Activated CD8-positive, alpha-beta memory T cell treated with anti-CD3 and anti-CD28 coated beads for 24 hours (primary cell): ENCODE measurements at regions not wholly inside any gene's neighbourhood (a gene's known extent, or its start where the extent isn't known, plus 50 kb on each side); places are given as distances from the start of the nearest gene placed in this dataset.
"Not testable (repeated sequence)": the region's sequence is repeated elsewhere in the genome, so short reads cannot be mapped to it uniquely, and the experiment has no call there.

Experiments used
- DNase-seq: peaks from one replicate; pipeline ENCODE4 v3.0.0-alpha.2; 2020

GRCh38 chr1:88457197-88457596 lies 226.9 kb upstream of the PKN2 start:
- no peak for DNase-seq

GRCh38 chr1:88461007-88461406 lies 223.1 kb upstream of the PKN2 start:
- no peak for DNase-seq

- DNase-seq = no peak
Observed at GRCh38 chr1:88462096-88462487, 222.0 kb upstream of the PKN2 start.

DNA sequence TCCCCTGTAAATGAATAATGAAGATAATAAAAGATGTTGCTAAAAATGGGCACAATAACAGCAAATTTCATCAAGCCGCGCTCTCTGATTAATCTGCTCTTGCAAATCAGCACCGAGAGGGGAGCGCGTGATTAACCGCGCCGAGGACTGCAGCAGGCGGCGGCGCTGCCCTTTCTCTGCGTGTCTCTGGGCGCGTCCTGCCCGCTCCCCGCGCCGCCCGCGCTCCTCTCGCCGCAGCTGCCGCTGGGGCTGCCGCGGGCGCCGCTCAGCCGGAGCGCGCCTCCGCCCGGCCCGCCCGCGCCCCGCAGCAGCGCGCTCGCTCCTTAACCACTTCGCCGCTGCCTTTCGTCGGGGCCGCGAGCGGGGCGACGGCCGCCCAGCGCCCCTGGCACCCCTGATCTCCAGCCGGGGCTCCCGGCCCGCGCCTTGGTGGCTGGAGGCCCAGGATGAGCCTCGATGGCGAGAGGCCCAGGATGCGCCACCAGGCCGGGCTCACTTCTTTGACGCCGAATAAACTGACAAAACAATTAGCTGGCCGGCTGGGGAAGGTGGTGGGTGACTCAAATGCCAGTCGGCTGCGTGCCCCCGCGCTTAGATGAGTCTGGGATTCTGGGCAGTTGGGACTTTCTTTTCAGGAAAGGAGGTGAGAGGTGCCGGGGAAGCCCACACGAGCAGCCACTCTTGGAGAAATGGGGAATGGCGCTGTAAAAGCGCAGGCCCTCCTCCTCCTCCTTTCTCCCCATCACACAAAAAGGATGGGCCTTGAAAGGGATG lies 221.4 kb upstream of the PKN2 start:
- no peak for DNase-seq

- no peak for DNase-seq
Observed at GRCh38 chr1:88463401-88463985, 220.6 kb upstream of the PKN2 start.

GRCh38 chr1:88466011-88466410 lies 218.1 kb upstream of the PKN2 start:
- DNase-seq = no peak

DNA sequence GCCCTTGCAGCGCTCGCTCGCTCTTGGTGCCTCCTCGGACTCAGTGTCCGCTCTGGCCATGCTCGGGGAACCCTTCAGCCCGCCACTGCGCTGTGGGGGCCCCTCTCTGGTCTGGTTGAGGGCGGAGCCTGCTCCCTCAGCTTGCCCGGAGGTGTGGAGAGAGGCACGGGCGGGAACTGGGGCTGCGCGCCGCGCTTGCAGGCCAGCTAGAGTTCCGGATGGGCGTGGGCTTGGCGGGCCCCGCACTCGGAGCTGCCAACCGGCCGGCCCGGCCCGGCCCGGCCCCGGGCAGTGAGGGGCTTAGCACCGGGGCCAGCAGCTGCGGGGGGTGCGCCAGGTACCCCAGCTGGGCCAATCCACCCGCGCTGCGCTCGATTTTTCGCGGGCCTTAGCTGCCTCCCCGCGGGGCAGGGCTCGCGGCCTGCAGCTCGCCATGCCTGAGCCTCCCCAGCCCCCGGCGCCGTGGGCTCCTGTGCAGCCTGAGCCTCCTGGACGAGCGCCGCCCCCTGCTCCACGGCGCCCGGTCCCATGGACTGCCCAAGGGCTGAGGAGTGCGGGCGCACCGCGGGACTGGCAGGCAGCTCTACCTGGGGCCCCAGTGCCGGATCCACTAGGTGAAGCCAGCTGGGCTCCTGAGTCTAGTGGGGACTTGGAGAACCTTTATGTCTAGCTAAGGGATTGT lies 217.0 kb upstream of the PKN2 start:
- DNase-seq = no peak

DNA sequence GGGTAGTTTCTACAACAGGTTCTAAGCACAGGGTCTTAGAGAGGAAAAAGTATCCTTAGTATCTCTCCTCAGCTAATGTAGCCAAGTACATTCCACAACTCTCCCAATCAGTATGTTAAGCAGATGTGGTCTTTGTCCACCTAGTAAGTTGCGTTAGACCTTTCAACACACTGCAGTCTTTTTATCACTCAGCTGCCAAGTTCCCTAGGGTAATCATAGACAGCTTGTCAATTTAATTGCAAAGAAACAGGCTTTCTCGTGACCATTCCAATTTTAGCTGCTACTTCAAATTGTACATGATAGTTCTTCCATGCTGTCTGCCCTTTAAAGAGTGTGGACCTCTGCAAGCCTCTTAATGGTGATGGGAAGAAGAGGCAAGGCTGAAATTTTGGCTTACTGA lies 211.8 kb upstream of the PKN2 start:
- DNase-seq = no peak

GRCh38 chr1:88472714-88473113 lies 211.4 kb upstream of the PKN2 start:
- DNase-seq = no peak

DNA sequence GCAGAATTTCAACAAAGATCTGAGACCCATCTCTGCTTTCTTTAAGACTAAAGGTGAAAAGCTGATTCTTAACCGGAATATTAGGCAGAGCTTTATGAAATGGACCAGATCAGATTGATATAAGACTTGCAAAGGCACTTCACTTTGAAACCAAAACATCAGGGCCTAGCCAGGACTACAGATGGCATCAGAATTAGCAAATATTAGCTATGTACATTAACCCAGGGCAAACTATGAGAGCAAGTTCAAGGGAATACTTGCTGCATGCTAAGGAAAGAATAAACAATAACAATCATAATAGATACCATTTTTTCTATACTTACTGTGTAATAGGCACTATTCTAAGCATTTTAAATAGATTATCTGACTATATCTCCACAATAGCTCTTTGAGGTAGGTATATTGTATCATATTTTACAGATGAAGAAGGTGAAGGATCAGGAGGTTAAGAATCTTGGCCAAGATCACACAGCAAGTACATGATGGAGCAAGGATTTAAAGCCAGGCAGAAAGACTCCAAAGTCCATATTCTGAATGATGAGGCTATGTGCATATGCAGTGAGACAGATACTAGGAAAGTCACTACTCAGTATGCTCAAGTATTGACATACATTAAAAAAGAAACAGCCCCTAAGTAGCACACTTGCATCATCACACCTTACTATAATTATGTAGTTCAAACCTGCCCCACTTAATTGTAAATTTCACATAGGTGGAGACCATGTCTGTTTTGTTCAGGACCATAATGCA lies 209.3 kb upstream of the PKN2 start:
- no peak for DNase-seq

- DNase-seq = no peak
Observed at GRCh38 chr1:88484881-88485280, 199.2 kb upstream of the PKN2 start.

DNA sequence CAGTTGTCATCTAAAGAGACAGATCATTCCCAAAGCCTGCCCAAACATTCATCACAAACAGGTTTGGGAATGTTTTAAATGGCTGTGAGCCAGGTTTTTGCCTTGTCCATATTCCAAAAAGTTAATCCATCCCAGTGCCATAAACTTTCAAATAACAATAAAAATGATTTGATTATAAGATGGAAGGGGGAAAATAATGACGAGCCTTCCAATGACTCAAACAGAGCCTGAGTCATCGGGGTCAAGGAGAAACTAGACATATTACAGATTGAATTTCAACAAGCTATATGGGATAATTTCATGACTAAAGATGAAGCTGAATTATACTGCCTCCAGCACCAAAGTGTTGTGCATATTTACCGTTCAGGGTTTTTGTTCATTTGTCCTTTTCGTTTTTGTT lies 195.8 kb upstream of the PKN2 start:
- no peak for DNase-seq

DNA sequence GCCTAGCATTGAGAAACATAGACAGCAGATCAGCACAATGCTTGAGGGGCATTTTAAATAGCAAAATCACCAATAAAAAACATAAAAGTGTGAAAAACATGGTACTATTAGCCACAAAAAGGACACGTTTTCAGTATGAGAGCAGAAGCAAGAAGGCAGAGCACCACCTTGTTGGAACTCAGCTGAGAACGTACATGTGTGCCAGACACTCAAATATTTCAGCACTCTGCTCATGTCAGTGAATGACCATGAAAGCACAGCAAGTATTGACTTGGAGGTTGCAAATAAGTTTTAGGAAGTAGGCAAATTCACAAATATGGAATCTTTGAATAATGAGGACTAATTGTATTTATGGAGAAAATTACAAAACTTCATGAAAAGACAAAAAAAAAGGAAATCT lies 193.4 kb upstream of the PKN2 start:
- no peak for DNase-seq

- DNase-seq = no peak
Observed at GRCh38 chr1:88499671-88500070, 184.4 kb upstream of the PKN2 start.

DNA sequence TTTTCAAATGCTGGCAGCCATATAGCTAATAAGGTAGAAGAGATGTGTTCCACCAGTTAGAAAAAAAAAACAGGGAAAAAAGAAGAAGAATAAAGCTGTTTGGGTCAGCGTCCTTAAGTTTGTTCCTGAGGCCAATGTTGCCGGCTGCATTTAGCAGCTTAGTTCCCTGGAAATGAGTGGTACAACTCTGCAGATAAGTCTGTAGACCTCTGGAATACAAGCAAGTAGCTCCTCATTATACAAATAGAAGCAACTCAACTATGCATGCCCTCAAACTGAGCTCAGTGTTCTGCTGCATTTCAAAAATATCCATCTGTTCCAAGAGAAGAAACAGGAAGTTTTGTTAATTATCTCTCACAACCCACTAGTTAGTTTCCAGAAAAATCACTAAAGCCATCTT lies 181.2 kb upstream of the PKN2 start:
- no peak for DNase-seq

GRCh38 chr1:88503646-88504045 lies 180.4 kb upstream of the PKN2 start:
- DNase-seq = no peak

GRCh38 chr1:88504601-88505000 lies 179.5 kb upstream of the PKN2 start:
- no peak for DNase-seq

- no peak for DNase-seq
Observed at GRCh38 chr1:88509379-88509778, 174.7 kb upstream of the PKN2 start.

DNA sequence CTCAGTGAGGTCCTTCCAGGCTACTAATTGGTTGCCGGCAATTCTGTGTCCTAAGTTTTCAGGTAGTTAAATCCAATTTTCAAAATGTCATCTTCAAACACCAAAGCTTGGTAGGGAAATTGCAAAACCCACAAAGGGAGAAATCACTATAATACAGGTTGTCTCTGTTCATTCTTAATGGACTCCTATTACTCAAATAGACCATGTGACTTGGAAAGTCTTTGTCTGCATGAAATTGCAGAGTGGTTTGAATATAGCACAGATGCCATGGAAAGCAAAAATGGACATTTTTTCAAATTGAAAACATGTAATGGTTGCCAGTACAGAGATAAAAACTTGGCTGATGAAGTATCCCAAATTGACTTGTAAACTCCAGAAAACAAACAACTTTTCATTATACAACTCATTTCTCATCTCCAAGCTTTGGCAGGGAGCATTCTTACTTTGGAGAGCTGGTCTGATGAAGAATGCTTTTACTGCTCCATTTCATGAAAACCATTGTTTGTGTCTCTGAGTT lies 169.5 kb upstream of the PKN2 start:
- DNase-seq = no peak

DNA sequence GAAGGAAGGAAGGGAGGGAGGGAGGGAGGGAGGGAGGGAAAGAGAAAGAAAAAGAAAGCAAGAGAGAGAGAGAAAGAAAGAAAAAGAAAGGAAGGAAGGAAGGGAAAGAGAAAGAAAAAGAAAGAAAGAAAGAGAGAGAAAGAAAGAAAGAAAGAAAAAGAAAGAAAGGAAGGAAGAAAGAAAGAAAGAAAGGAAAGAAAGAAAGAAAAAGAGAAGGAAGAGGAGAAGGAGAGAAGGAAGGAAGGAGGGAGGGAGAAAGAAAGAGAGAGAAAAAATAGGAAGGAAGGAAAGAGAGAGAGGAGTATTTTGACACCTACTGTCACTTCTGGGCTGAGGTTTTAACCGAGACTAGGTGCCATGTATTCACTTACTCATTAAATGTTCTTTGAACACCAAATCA lies 166.6 kb upstream of the PKN2 start:
- DNase-seq = not testable (repeated sequence)

DNA sequence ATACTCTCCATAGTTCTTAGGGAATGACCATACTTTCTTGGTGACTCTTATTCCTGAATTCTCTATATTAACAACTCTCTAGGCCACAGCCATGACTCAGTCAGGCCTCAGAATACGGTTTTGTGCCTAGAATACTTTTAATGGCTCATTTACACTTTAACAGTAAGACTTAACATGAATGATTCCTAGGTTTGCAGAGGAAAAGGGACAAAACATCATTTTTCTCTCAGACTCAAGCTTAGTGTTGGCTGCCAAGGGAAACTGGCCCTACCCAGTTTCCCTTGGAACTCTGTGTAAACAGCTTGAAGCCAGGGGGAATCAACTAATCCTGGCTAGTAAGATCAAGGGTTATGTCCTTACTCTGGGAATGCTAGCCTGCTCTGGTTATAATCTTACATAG lies 164.9 kb upstream of the PKN2 start:
- no peak for DNase-seq

GRCh38 chr1:88523854-88524528 lies 160.1 kb upstream of the PKN2 start:
- DNase-seq = no peak

GRCh38 chr1:88526456-88526855 lies 157.6 kb upstream of the PKN2 start:
- DNase-seq = no peak
